ENCODE measurements at regions not wholly inside any gene's neighbourhood (a gene's known extent, or its start where the extent isn't known, plus 50 kb on each side); places are given as distances from the start of the nearest gene placed in this dataset.

- Mint-ChIP-seq H3K4me1 (no peaks in the 10 kb centered on the region), H3K4me3 (no peak overlapping the region), H3K27me3 (ENCODE audit: low read depth) (no peaks in the 10 kb centered on the region), H3K27ac (no peak overlapping the region), H3K36me3 (peaks cover 11% of the 10 kb centered on the region), H3K9me3 (peaks cover 11% of the 10 kb centered on the region)
- ChIA-PET CTCF (no interaction called here), POLR2A (no interaction called here)
- TF ChIP-seq E2F5 (CRISPR knock-in tag; IDR thresholded peaks at IDR 0.05), result no peak
- no peak for TF ChIP-seq IRF1 (CRISPR knock-in tag; IDR thresholded peaks at IDR 0.05)
- no peak for TF ChIP-seq IRF2 (CRISPR knock-in tag; IDR thresholded peaks at IDR 0.05; ENCODE audit: borderline replicate concordance, low read depth)
- no peak for TF ChIP-seq FOXP1 (CRISPR knock-in tag; IDR thresholded peaks at IDR 0.05; ENCODE audit: borderline replicate concordance)
- no peak for TF ChIP-seq ZNF423 (CRISPR knock-in tag; IDR thresholded peaks at IDR 0.05)
- no peak for TF ChIP-seq NR3C1 (CRISPR knock-in tag; conservative IDR thresholded peaks at IDR 0.05; ENCODE audit: low read depth)
- TF ChIP-seq ZNF396 (CRISPR knock-in tag; IDR thresholded peaks at IDR 0.05; ENCODE audit: borderline replicate concordance), result no peak
- no peak for TF ChIP-seq ZNF219 (CRISPR knock-in tag; IDR thresholded peaks at IDR 0.05; ENCODE audit: borderline replicate concordance)
- TF ChIP-seq SOX15 (CRISPR knock-in tag; IDR thresholded peaks at IDR 0.05), result no peak
- no peak for TF ChIP-seq ZNF425 (CRISPR knock-in tag; conservative IDR thresholded peaks at IDR 0.05)
- no peak for TF ChIP-seq KAT7 (CRISPR knock-in tag; IDR thresholded peaks at IDR 0.05; ENCODE audit: borderline replicate concordance)
- no peak for TF ChIP-seq GRHL2 (CRISPR knock-in tag; IDR thresholded peaks at IDR 0.05; ENCODE audit: insufficient replicate concordance, severe bottlenecking)
- TF ChIP-seq ZBTB21 (CRISPR knock-in tag; IDR thresholded peaks at IDR 0.05; ENCODE audit: borderline replicate concordance), result no peak
- TF ChIP-seq ETV6 (CRISPR knock-in tag; IDR thresholded peaks at IDR 0.05), result no peak
- no peak for TF ChIP-seq JAZF1 (CRISPR knock-in tag; IDR thresholded peaks at IDR 0.05)
- no peak for TF ChIP-seq PRDM15 (CRISPR knock-in tag; IDR thresholded peaks at IDR 0.05)
- no peak for ATAC-seq
- DNase-seq (ENCODE audit: low spot score), result no peak
Observed at GRCh38 chr5:12526113-12526512, 621.9 kb upstream of the CTNND2 start.

GRCh38 chr5:12522116-12522515 lies 617.9 kb upstream of the CTNND2 start:
- POLR2A ChIA-PET, result no interaction called here
- TF ChIP-seq EMX1 (CRISPR knock-in tag; IDR thresholded peaks at IDR 0.05) (no peak), PRRX2 (CRISPR knock-in tag; IDR thresholded peaks at IDR 0.05) (no peak), ATF2 (CRISPR knock-in tag; IDR thresholded peaks at IDR 0.05; ENCODE audit: borderline replicate concordance, low read depth) (no peak), ZNF532 (CRISPR knock-in tag; IDR thresholded peaks at IDR 0.05; ENCODE audit: borderline replicate concordance) (no peak), PREB (CRISPR knock-in tag; IDR thresholded peaks at IDR 0.05; ENCODE audit: borderline replicate concordance) (no peak), FOXK1 (CRISPR knock-in tag; IDR thresholded peaks at IDR 0.05) (no peak)

More at GRCh38 chr5:12522116-12522515, 617.9 kb upstream of the CTNND2 start:
- ATAC-seq (no peak), DNase-seq (ENCODE audit: low spot score) (no peak)
- peaks cover 41% of the 10 kb centered on the region for H3K9me3 Mint-ChIP-seq
- no peaks in the 10 kb centered on the region for H3K4me1 Mint-ChIP-seq
- H3K36me3 Mint-ChIP-seq, result peaks cover 36% of the 10 kb centered on the region
- H3K27ac Mint-ChIP-seq, result no peak overlapping the region
- H3K4me3 Mint-ChIP-seq, result no peak overlapping the region
- CTCF ChIA-PET, result no interaction called here
- H3K27me3 Mint-ChIP-seq (ENCODE audit: low read depth), result no peaks in the 10 kb centered on the region

Data from WTC11 (cell line).